ENCODE measurements at regions not wholly inside any gene's neighbourhood (a gene's known extent, or its start where the extent isn't known, plus 50 kb on each side); places are given as distances from the start of the nearest gene placed in this dataset.
"Not testable (repeated sequence)": the region's sequence is repeated elsewhere in the genome, so short reads cannot be mapped to it uniquely, and the experiment has no call there.

DNA sequence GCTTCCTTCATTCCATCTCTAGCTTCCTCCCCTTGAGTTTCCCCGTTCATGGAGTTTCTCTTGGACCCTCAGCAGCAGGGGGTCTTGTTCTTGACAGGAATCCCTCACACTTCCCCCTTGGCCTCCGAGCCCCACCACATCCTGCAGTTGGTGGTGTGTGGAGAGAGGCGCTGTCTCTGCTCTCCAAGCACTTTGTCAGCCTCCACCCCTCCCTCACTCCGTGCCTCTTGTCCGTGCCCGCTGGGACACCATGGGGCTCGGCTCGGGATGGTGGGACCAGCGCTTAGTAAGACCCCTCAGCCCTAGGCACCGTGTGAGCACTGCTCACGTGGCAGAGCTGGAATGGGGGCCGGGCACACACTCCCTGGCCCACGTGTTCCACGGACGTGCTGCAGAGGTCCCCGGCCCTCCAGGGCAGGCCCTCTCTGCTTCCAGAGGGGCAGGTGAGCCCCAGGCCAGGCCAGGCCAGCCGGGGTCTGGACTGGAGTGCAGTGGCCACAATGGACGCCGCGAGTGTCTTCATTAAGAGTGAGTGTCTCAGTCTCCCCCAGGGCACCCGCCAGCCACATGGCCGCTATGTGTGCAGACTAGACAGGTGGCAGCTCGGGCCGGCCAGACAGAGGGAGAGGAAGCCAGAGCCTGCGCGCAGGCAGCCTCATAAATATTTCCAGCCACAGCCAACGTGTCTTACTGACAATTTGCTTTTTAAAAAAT lies 123.3 kb downstream of the IGLL1 start:
- TF ChIP-seq EZH2 (optimal IDR thresholded peaks at IDR 0.05; ENCODE audit: low read depth, low read length); CTCF (IDR thresholded peaks at IDR 0.05; ENCODE audit: low read length); EZH2phosphoT487 (IDR thresholded peaks at IDR 0.05; ENCODE audit: low read length): not testable (repeated sequence)
